GM12864 (cell line): ENCODE measurements at regions not wholly inside any gene's neighbourhood (a gene's known extent, or its start where the extent isn't known, plus 50 kb on each side); places are given as distances from the start of the nearest gene placed in this dataset.

Experiments used
- DNase-seq: peaks from one replicate; pipeline ENCODE4 v3.0.0-alpha.2; 2011; ENCODE audit warnings: low read depth
- H3K4me3 ChIP-seq: 2 replicates; pipeline ENCODE4 v1.5.1; 2011; ENCODE audit warnings: mild to moderate bottlenecking, low read depth, low read length, control low read depth
- CTCF ChIP-seq: IDR thresholded peaks from 2 replicates; pipeline ENCODE4 v1.5.1; 2011; ENCODE audit warnings: low read depth, mild to moderate bottlenecking, moderate library complexity, low read length, control low read depth, inconsistent platforms; ENCODE audit errors: missing control alignments

- TF ChIP-seq CTCF: no peak
- no peak overlapping the region for H3K4me3 ChIP-seq
- no peak for DNase-seq
Observed at GRCh38 chr3:181879926-181880325, 168.2 kb downstream of the SOX2 start.

- H3K4me3 ChIP-seq: no peak overlapping the region
- DNase-seq: no peak
- TF ChIP-seq CTCF: no peak
Observed at GRCh38 chr3:181880331-181880730, 168.6 kb downstream of the SOX2 start.

GRCh38 chr3:181881749-181882148, 170.0 kb downstream of the SOX2 start:
- DNase-seq: no peak
- no peak for TF ChIP-seq CTCF

GRCh38 chr3:181885868-181886630, 174.3 kb downstream of the SOX2 start:
- no peak overlapping the region for H3K4me3 ChIP-seq
- DNase-seq: no peak
- no peak for TF ChIP-seq CTCF

More at GRCh38 chr3:181881749-181882148, 170.0 kb downstream of the SOX2 start:
- no peak overlapping the region for H3K4me3 ChIP-seq

GRCh38 chr3:181886676-181887075, 175.0 kb downstream of the SOX2 start:
- H3K4me3 ChIP-seq: no peak overlapping the region
- no peak for DNase-seq
- TF ChIP-seq CTCF: no peak

- H3K4me3 ChIP-seq: no peak overlapping the region
- TF ChIP-seq CTCF: no peak
- DNase-seq: no peak
Observed at GRCh38 chr3:181887685-181888084, 176.0 kb downstream of the SOX2 start.

GRCh38 chr3:181888234-181888633, 176.5 kb downstream of the SOX2 start:
- no peak for DNase-seq
- TF ChIP-seq CTCF: no peak
- H3K4me3 ChIP-seq: no peak overlapping the region
